GM18517 (cell line): ENCODE measurements at regions not wholly inside any gene's neighbourhood (a gene's known extent, or its start where the extent isn't known, plus 50 kb on each side); places are given as distances from the start of the nearest gene placed in this dataset.
"Not testable (repeated sequence)": the region's sequence is repeated elsewhere in the genome, so short reads cannot be mapped to it uniquely, and the experiment has no call there.

ENCODE experiments used
- ATAC-seq: cut with Tn5 transposase; IDR thresholded peaks from one replicate; pipeline ENCODE4 v1.9.1; 2021; ENCODE audit warnings: mild to moderate bottlenecking, moderate library complexity; ENCODE audit not compliant: unreplicated experiment

- ATAC-seq, result no peak
Observed at GRCh38 chr16:17566656-17567450, 96.1 kb upstream of the XYLT1 start.

DNA sequence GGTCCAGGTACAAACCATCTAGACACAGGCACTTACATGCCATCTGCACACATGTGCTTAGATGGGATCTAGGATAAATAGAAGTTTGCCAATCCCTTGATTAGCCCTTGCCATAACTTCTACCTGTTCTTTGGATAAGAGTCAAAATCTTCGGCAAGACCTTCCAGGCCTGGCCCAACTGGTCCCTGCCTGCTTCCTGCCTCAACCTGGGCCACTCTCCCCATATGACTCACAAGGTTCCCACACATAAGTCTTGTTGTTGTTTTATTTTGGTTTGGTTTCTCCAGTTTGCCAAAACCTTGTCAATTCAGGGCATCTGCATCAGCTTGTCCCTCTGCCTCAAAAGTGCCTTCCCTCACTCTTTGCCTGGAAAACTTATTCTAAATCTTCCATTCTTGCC is 95.3 kb upstream of the XYLT1 start:
- no peak for ATAC-seq

DNA sequence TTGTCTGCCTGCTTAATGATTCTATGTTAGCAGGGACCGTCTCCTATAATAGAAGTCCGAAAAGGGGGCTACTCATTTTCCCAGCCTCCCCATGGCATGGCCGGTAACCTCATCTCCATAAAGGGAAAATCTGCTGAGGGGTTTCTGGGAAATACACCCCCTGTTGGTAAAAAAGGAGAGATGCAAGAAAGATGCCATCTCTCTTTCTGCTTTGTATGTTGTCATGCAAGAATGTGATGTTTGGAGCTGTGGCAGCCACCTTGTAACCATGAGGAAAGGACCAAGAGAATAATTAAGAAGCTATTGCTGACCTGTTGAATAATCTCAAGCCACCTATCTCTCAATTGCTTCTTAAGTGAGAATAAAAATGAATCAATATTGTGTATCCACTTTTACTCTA is 94.8 kb upstream of the XYLT1 start:
- ATAC-seq, result no peak

DNA sequence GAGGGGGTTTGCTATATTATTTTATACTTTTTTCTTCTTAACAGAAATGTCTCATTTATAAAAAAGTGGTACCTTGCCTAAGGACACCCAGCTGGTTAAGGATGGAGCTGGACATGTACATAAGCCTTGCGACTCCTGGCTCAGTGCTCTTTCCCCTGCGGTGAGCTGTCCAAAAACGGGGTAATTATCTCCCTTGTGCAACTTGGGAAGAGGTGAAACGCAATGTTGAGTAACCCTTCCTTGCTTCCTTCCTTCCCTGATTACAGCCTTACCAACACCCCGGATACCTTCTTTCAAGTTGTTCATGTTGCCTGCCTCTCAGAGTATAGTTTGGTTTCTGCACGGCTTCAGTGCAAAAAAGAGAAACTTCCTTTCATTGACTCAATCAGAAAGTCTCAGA is 94.1 kb upstream of the XYLT1 start:
- no peak for ATAC-seq

GRCh38 chr16:17563323-17564091 is 92.7 kb upstream of the XYLT1 start:
- no peak for ATAC-seq

GRCh38 chr16:17561056-17561455 is 90.3 kb upstream of the XYLT1 start:
- ATAC-seq, result no peak

GRCh38 chr16:17560548-17560947 is 89.8 kb upstream of the XYLT1 start:
- ATAC-seq, result no peak

GRCh38 chr16:17559394-17559793 is 88.6 kb upstream of the XYLT1 start:
- ATAC-seq, result no peak

DNA sequence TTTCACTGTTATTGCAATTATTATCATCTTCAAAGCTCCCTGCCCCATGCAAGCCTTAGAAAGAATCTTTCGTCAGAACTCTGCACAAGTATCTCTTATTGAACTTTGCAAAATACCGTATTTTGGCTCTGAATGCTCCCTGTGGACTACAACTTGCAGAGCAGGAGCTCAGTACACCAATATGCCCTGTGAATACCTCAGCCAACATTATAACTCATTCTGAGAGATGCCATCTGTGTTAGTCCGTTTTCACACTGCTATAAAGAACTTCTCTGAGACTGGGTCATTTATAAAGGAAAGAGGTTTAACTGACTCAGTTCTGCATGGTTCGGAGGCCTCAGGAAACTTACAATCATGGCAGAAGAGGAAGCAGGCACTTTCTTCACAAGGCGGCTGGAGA is 87.2 kb upstream of the XYLT1 start:
- no peak for ATAC-seq

- no peak for ATAC-seq
Observed at GRCh38 chr16:17557480-17557879, 86.7 kb upstream of the XYLT1 start.

- no peak for ATAC-seq
Observed at GRCh38 chr16:17556276-17557052, 85.7 kb upstream of the XYLT1 start.

GRCh38 chr16:17555176-17555575 is 84.4 kb upstream of the XYLT1 start:
- no peak for ATAC-seq

DNA sequence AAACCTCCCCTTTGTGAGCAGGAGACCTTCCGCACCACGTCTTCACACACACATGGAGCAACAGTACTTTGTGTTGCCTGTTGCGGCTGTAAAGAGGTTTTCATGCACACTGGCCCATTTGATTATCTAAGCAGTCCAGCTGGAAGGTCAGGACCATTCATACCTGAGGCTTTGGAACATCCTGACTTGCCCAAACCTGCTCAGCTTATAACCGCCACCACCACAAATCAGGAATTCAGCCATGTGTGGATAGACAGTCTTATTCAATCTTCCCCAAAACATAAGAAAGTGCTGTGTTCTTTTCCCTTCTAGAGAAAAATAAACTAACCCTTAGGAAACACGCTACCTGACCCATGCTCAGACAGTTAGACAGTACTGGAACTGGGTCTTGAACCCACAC is 81.6 kb upstream of the XYLT1 start:
- ATAC-seq, result no peak

DNA sequence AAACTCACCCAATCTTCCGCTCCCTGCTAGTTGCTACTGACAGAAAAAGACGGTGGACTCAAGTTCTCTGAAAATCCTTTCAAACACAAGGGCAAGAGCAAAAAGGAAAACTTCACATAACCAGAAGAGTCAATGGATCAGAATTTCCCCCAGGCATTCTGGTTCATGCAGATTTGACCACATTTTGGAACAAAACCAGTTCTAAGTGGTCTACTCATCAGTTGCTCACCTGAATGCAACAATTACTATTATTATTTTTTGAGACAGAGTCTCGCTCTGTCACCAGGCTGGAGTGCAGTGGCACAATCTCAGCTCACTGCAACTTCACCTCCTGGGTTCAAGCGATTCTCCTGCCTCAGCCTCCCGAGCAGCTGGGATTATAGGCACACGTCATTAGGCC is 80.9 kb upstream of the XYLT1 start:
- not testable (repeated sequence) for ATAC-seq

- no peak for ATAC-seq
Observed at GRCh38 chr16:17548825-17549224, 78.1 kb upstream of the XYLT1 start.

DNA sequence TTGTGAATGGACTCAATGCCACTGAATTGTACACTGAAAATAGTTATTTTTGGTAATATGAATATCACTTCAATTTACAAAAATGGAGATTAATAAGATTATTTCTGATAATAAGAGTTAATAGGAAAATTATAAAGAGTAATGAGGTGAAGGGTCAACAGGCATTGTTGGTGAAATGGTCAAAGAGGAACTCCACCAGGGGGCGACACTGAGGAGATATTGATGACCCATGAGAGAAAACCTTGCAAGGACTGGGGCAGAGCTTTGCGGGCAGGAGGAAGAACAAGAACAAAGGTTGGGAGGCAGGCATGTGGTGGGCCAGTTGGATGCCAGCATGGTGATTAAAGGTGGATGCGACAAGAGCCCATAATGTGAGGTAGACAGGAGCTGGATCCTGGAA is 74.0 kb upstream of the XYLT1 start:
- ATAC-seq, result no peak

DNA sequence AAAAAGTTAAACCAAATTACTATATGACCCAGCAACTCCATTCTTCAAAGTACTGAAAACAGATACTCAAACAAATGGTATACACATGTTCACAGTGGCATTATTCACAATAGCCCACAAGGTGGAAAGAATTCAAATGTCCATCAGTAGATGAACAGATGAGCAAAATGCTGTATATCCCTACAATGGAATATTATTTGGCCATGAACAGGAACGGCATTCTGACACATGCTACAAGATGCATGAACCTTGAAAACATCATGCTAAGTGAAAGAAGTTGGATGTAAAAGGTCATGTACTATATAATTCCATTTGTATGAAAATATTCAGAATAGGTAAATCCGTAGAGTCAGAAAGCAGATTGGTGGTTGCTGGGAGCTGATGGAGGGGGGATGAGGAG is 73.5 kb upstream of the XYLT1 start:
- no peak for ATAC-seq

DNA sequence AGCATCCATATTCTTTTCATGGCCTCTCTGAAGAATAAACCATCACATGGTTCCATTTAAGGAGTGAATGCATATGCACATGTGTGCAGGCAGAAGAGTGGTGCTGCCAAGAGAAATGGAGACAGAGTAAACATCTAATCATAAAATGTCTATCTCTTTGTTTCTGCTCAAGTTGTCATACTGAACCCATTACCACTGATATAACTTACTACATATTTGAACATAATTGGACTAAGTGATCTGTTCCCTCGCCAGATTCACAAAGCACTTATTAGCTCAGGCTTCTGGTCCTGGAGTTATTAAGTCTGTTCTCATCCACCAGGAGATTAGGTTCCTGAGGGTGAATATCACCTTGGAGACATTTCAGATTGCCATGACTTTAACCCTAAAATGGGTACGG is 72.3 kb upstream of the XYLT1 start:
- no peak for ATAC-seq

DNA sequence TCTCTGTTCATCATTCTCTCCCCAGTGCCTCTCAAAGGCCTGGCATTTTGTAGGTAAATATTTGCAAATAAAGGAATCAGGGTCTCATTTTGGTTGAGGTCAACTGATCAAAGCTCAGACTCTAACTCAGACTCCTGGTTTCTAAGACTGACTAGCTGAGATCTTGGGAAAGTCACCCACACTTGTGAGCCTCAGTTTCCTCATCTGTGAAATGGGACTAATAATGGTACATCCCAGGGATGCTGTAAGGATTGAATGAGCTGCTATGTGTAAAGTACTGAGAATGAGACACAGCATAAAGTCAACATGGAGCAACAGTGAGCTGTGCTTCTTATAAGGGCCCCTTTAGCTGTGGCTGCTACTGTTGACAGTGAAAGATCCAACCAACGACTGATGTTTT is 70.6 kb upstream of the XYLT1 start:
- ATAC-seq, result no peak

DNA sequence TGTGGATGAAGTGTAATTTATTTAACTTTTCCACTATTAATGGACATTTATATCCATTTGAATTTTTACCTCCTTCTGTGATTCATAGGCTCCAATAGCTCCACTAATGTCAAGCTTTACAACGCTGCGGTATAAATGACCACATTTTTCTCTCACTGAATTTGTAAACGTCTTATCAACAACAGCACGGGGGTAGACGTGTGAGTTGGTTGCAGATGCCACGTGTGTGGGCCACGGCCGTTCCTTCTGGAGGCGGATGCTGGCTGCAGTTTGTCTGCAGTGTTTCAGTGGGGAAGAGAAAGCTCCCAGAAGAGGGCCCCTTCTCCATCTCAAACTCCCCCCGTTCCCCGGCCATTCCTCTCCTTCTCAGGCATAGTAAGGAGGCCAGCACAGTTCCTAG is 68.2 kb upstream of the XYLT1 start:
- no peak for ATAC-seq

GRCh38 chr16:17532338-17532995 is 61.7 kb upstream of the XYLT1 start:
- ATAC-seq, result no peak
